DMS53 treated with DMSO at 0.1 percent for 48 hours (cell line): ENCODE measurements at regions not wholly inside any gene's neighbourhood (a gene's known extent, or its start where the extent isn't known, plus 50 kb on each side); places are given as distances from the start of the nearest gene placed in this dataset.
"Not testable (repeated sequence)": the region's sequence is repeated elsewhere in the genome, so short reads cannot be mapped to it uniquely, and the experiment has no call there.

Experiments used
- DNase-seq: peaks from one replicate; lab custom pipeline; 2025; ENCODE audit not compliant: unreplicated experiment; lab: John Stamatoyannopoulos, UW

DNA sequence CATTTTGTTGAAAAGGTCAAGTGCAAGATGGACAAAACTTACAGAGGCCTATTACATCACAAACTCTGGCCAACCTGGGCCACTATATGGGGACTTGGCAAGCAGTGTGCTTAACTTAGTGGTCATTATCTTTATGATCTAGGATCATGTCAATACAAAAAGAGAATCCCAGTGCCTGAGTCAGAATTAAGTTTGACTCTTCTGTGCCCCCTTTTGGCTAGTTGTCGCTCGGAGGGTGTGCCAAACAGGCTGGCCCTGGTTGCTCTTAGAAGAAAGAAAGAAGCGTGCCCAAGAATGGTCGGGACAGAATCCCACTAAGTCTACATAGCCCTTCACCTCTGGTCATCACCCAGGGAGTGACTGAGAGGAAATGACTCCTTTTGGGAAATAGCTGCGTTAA lies 100.1 kb downstream of the EIF4E start:
- no peak for DNase-seq

DNA sequence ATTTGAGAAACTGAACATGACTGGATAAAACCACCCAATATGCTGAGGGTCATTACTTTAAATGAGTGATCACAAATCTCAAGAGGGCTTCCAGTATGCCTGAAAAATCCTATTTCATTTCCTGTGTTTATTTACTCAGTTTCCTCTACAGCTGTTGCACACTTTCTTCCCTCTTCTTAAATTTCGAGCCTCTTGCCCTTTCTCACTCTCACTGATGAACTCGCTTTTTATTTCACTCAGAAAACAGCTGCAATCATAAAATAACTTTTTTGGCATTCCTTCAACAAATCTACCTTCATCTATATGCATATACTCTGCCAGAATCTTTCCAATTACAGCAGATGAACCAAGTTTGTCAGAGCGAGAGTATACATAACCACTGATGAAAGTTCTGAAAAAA lies 101.3 kb downstream of the EIF4E start:
- DNase-seq, result no peak

GRCh38 chr4:98822144-98822543 lies 106.8 kb downstream of the EIF4E start:
- DNase-seq, result no peak

- DNase-seq, result not testable (repeated sequence)
Measured at GRCh38 chr4:98818116-98818515, 110.8 kb downstream of the EIF4E start.

DNA sequence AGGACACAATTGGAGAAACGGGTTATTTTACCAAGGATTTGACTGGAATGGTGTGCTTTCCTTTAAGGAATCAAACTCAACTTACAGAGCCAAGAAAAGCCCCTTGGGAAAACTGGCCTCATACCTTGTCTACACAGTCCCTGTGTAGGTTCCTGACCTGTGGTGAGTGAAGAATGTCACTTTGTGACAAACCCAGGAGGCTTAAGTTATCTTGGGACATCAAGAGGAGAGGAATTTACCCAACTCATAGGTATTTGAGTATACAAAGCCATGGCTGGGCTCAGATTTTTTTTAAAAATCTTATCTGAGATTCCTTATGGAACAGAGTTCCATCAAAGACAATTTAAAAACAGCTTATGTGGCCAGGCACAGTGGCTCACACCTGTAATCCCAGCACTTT lies 112.1 kb downstream of the EIF4E start:
- DNase-seq, result no peak

GRCh38 chr4:98816386-98816785 lies 112.5 kb downstream of the EIF4E start:
- no peak for DNase-seq

DNA sequence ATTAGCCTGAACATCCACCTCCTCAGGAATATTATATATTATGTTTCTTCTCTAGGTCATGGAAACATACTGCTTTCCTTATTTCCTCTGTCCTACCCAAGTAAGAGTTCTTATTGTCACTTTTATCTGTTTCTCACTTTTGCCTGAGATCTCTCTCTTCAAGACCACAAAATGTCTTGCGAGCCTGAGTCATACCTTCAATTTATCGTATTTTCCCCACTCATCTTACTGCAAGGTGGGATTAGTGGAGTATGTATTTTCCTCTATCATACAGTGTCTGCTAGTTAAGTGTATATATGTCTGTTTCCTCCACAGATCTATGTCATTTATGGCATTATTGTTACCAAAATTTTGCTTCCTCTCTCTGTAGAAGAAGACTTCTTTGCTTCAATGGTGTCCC lies 124.5 kb downstream of the EIF4E start:
- DNase-seq, result no peak

GRCh38 chr4:98803251-98803650 lies 125.7 kb downstream of the EIF4E start:
- DNase-seq, result no peak

- DNase-seq, result no peak
Measured at GRCh38 chr4:98802770-98803198, 126.1 kb downstream of the EIF4E start.

GRCh38 chr4:98801259-98801725 lies 127.6 kb downstream of the EIF4E start:
- DNase-seq, result no peak

DNA sequence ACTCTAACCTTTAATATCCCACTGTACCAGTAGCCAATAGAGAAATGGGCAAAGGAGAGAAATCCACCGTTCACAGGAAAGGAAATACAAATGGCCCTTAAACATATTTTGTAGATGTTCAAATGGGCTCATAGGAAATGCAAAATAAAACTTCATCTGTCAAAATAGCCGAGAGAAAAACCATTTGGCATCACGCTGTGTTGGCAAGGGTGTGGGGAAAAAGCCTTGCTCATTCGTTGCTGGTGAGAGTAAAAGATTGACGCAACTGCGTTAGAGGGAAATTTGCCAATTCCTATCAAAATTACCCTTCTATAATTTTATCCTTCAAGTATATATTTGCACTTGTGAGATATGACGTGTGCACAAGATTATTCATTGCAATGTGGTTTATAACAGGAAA lies 131.9 kb downstream of the EIF4E start:
- no peak for DNase-seq

GRCh38 chr4:98794565-98795205 lies 134.2 kb downstream of the EIF4E start:
- DNase-seq, result no peak

DNA sequence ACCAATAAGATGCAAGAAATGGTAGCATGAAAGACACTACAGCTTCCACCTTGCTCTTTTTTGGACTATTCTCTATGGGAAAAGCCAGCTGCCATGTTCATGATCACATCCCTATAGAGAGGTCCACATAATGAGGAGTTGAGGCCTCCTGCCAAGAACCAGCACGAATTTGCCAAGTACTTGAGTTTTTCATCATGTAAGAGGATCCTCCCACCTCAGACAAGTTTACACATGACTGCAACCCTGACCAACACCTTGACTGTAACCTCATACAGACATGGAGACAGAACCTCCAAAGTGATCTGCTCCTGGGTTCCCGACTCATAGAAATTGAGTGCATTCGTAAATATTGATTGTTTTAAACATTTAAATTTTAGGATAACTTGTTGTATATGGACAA lies 135.2 kb upstream of the TSPAN5 start:
- DNase-seq, result no peak

- no peak for DNase-seq
Measured at GRCh38 chr4:98786866-98787265, 128.5 kb upstream of the TSPAN5 start.

- no peak for DNase-seq
Measured at GRCh38 chr4:98784947-98785706, 126.7 kb upstream of the TSPAN5 start.

DNA sequence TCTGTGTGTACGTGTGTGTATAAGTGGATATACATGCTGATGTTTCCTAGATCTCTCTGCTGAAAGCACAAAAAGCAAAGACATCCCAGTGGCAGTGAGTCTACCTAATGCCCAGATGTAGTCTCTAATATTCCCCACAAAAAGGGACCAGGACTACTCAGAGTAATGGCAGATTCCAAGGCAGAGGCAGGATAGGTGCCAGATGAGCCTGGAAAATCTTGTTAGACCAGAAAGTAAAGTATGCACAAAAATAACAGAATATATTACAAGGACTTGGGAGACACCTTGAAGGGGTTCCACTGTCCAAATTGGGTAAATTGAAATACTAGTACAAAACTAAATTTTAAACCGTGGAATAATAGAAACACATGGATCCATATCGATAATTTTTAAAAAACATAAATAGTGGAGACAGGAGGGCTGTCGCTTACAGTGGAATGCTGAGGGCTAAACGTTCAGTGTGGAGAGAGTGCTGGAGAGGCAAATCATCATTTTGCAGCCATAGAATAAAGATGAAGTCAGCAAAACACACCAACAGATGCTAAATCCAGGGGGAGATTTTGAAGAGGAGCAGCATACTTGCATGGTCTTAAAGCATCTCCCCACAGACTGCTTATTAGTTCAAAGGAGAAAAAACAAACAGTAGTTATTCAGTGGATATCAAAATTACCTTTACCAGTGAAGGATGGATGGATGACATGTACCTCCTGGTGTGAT lies 123.4 kb upstream of the TSPAN5 start:
- DNase-seq, result no peak

- DNase-seq, result no peak
Measured at GRCh38 chr4:98780926-98781325, 122.5 kb upstream of the TSPAN5 start.

GRCh38 chr4:98779088-98779487 lies 120.7 kb upstream of the TSPAN5 start:
- no peak for DNase-seq

DNA sequence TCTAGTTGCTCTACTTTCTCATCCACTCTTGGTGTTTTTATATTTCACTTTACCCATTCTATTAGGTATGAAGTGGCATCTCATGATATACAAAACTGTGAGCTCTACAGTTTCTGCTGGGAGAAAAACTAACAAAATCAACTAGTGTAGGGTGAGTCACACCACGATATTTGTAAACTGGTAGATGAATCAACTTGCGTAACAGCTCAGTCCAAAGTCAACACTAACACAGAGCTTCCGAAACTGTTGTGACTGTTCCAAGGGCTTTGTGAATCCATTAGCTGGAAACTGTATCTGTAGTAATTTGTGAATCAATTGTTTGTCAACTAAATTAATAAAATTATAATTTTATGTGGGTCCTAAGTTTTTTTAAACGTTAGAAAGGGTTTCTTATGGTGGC lies 119.8 kb upstream of the TSPAN5 start:
- DNase-seq, result peak; percentile 77

DNA sequence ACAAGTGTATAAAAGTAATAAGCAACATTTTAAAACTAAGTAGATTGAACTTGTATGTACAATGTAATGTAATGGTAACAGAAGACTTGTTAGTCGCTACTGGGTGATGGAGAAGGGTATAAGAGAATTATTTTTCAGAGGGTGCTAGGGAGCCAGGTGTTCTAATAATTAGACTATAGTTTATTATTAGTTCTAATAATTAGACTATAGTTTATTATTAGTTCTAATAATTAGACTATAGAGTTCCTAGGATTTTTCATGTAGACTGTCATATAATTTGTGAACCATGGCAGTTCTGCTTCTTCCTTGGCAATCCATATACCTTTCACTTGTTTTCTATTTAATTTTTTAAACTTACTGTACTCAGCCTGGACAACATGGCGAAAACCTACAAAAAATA lies 117.3 kb upstream of the TSPAN5 start:
- DNase-seq, result no peak

- DNase-seq, result no peak
Measured at GRCh38 chr4:98773638-98774037, 115.2 kb upstream of the TSPAN5 start.
